ENCODE measurements at regions not wholly inside any gene's neighbourhood (a gene's known extent, or its start where the extent isn't known, plus 50 kb on each side); places are given as distances from the start of the nearest gene placed in this dataset.
"Not testable (repeated sequence)": the region's sequence is repeated elsewhere in the genome, so short reads cannot be mapped to it uniquely, and the experiment has no call there.

- no peak for TF ChIP-seq PKNOX1 (IDR thresholded peaks at IDR 0.05)
Measured at GRCh38 chr15:36449662-36450145, 129.7 kb upstream of the CDIN1 start (continued).

GRCh38 chr15:36454244-36454643, 125.2 kb upstream of the CDIN1 start:
- DNase-seq (ENCODE audit: low read depth, low spot score); intact Hi-C loops (cut with micrococcal nuclease; ENCODE audit: unreplicated experiment); H3K27ac ChIP-seq (ENCODE audit: control insufficient read depth, insufficient read depth); CTCF ChIA-PET; H2AFZ ChIP-seq (ENCODE audit: control insufficient read depth, low read depth, low read length); ATAC-seq; in situ Hi-C loops (cut with MboI); FAIRE-seq; H3K4me2 ChIP-seq (ENCODE audit: control insufficient read depth, insufficient read depth); H3K36me3 ChIP-seq (ENCODE audit: control insufficient read depth in 2 of 2, insufficient read depth in 2 of 2, low read length in 1 of 2); H3K9me3 ChIP-seq (replicated peaks; ENCODE audit: control insufficient read depth, insufficient read depth, low read length); H3K4me3 ChIP-seq; H3K27me3 ChIP-seq (replicated peaks in 1 of 2; ENCODE audit: control insufficient read depth in 2 of 2, insufficient read depth in 2 of 2, low read length in 1 of 2); H3K9ac ChIP-seq (ENCODE audit: control insufficient read depth, insufficient read depth, low read length); BruUV-seq (replicated peaks); H3K4me1 ChIP-seq (ENCODE audit: control insufficient read depth, insufficient read depth, low read length); H3K79me2 ChIP-seq (ENCODE audit: control insufficient read depth, insufficient read depth, low read length); RAD21 ChIA-PET (ENCODE audit: unreplicated experiment); H4K20me1 ChIP-seq (ENCODE audit: control insufficient read depth, insufficient read depth): not testable (repeated sequence)
- WGBS (ENCODE audit: insufficient coverage, insufficient replicate concordance, low lambda C conversion rate, missing lambda C conversion rate): 0% methylated on average over 4 of the region's 4 CpGs
- ChIA-PET SMC1A (ENCODE audit: uncharacterized antibody, unreplicated experiment) (interaction anchor here (0.6 kb wide), 1 partner anchor 207 kb away, joined by 3 read pairs; no protein-coding TSS in a partner anchor), POLR2A (interaction anchor here (0.5 kb wide), 1 partner anchor 69 kb away, joined by 4 read pairs; no protein-coding TSS in a partner anchor)

- ChIA-PET POLR2A (no interaction called here), SMC1A (ENCODE audit: uncharacterized antibody, unreplicated experiment) (interaction anchor here (0.7 kb wide), 1 partner anchor 9 kb away, joined by 3 read pairs; no protein-coding TSS in a partner anchor), CTCF (no interaction called here), RAD21 (ENCODE audit: unreplicated experiment) (interaction anchor here (1.6 kb wide), 1 partner anchor 10 kb away, joined by 7 read pairs; no protein-coding TSS in a partner anchor)
- TF ChIP-seq NFYB (IDR thresholded peaks at IDR 0.05; ENCODE audit: insufficient read depth, low read depth, low read length): no peak
- TF ChIP-seq STAT3 (IDR thresholded peaks at IDR 0.05; ENCODE audit: low read depth, low read length): no peak
- TF ChIP-seq SMAD1 (IDR thresholded peaks at IDR 0.05; ENCODE audit: low read depth, partially characterized antibody): no peak
- no peak for TF ChIP-seq NR2C1 (IDR thresholded peaks at IDR 0.05)
- TF ChIP-seq NRF1 (conservative IDR thresholded peaks at IDR 0.05; ENCODE audit: low read depth, low read length): no peak
- TF ChIP-seq MYC (IDR thresholded peaks at IDR 0.05; ENCODE audit: insufficient read depth, insufficient read length, insufficient replicate concordance, low read length, severe bottlenecking): no peak
- no peak for TF ChIP-seq CREB1 (IDR thresholded peaks at IDR 0.05; ENCODE audit: low read depth)
- no peak for TF ChIP-seq RUNX3 (IDR thresholded peaks at IDR 0.05; ENCODE audit: low read length)
- H2AFZ ChIP-seq (ENCODE audit: control insufficient read depth, low read depth, low read length): no peak overlapping the region
- no peak overlapping the region for H3K4me3 ChIP-seq
- H3K4me1 ChIP-seq (ENCODE audit: control insufficient read depth, insufficient read depth, low read length): no peaks in the 10 kb centered on the region
- H4K20me1 ChIP-seq (ENCODE audit: control insufficient read depth, insufficient read depth): no peaks in the 10 kb centered on the region
- H3K9me3 ChIP-seq (replicated peaks; ENCODE audit: control insufficient read depth, insufficient read depth, low read length): no peaks in the 10 kb centered on the region
- H3K27ac ChIP-seq (ENCODE audit: control insufficient read depth, insufficient read depth): no peak overlapping the region
- BruUV-seq (replicated peaks): no TSS peak
- intact Hi-C loops (cut with micrococcal nuclease; ENCODE audit: unreplicated experiment) (no loop called here), in situ Hi-C loops (cut with MboI) (no loop called here)
- no peak overlapping the region for H3K9ac ChIP-seq (ENCODE audit: control insufficient read depth, insufficient read depth, low read length)
- no peak for ATAC-seq
- H3K36me3 ChIP-seq (ENCODE audit: control insufficient read depth in 2 of 2, insufficient read depth in 2 of 2, low read length in 1 of 2): no peaks in the 10 kb centered on the region
- DNase-seq (ENCODE audit: low read depth, low spot score): no peak
- no peak for FAIRE-seq
- no peak overlapping the region for H3K4me2 ChIP-seq (ENCODE audit: control insufficient read depth, insufficient read depth)
- no peaks in the 10 kb centered on the region for H3K79me2 ChIP-seq (ENCODE audit: control insufficient read depth, insufficient read depth, low read length)
- H3K27me3 ChIP-seq (replicated peaks in 1 of 2; ENCODE audit: control insufficient read depth in 2 of 2, insufficient read depth in 2 of 2, low read length in 1 of 2): no peaks in the 10 kb centered on the region
- 32% methylated on average over 5 of the region's 5 CpGs for WGBS (ENCODE audit: insufficient coverage, insufficient replicate concordance, low lambda C conversion rate, missing lambda C conversion rate)
Measured at GRCh38 chr15:36458411-36458810, 121.0 kb upstream of the CDIN1 start.

Measured in GM12878 (cell line).